Fibroblast of upper back skin (primary cell): ENCODE measurements at regions not wholly inside any gene's neighbourhood (a gene's known extent, or its start where the extent isn't known, plus 50 kb on each side); places are given as distances from the start of the nearest gene placed in this dataset.
A peak's percentile ranks its signal among the peaks of the same experiment; 100 is the strongest.

ENCODE experiments used
- DNase-seq: peaks from one replicate; pipeline ENCODE4 v3.0.0-alpha.2; 2013

- peak; percentile 53 for DNase-seq
Measured at GRCh38 chr20:51092338-51092737, 69.4 kb upstream of the KCNG1 start.

DNA sequence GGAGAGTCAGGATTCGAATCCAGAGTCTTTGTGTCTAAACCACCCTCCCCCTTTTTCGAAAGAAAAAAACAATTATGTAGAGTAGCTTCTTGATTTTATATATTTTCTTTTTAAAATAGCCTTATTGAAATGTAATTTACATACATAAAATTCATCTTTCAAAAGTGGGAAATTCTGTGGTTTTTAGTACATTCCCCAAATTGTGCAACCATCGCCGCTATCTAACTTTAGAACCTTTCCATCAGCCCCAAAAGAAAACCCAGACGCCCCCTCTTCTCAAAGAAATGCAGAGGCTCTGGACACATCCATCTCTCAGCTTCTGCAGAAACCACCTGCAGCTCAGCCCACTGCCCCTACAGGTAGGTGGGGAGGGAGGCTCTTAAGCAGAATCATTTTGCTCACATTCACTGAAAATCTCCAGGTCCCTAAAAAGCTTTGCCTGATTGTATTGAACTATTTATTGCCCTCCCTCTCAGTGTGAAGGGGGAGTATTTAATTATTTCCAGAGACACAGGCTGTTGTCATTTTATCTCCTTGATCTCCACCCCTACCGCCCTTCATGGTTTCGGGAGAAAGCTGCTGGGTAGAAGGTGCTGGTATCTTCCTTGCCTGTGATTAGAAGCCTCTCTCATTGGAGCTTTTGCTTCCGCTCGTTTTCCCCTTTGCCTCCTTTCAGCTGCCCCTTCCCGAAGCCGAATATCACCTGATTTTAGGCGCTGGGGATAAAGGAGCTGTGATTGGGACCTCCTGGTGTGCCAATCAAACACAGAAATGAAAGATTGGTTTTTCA, 68.7 kb upstream of the KCNG1 start:
- peak; percentile 25 for DNase-seq

DNA sequence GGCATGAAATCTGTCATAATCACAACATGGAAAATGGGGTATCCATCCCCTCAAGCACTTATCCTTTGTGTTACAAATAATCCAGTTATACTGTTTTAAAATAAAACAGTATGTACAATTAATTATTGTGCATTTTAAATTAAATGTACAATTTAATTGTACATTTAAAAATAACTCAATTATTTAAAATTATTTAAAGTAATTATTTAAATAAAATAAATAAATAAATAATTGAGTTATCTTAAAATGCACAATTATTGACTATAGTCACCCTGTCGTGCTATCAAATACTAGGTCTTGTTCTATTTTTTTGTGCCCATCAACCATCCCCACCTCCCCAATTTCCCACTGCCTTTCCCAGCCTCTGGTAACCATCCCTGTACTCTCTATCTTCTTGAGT, 66.9 kb upstream of the KCNG1 start:
- no peak for DNase-seq

DNA sequence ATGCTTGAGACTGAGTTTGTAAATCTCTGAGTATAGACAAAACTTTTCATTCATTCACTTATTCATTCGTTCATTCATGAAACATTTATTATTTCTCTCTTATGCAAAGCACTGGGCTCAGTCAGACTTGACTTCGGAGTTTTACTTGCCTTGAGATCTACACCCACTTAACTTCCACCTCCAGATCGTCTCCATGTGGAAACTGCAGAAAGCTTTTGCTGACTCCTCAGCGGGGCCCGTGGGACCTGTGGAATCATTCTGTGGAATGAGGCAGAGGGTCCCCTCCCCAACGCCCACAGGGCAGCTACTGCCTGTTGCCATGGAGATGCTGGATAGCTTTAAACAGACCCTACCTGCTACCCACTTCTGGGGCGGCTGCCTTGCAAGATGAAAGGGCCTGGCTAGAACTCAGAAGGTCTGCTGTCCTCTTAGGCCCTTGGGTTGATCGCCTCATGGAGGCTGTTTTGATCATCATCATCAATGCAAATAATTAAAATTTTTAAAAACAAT, 66.4 kb upstream of the KCNG1 start:
- DNase-seq: no peak

GRCh38 chr20:51087266-51087665, 64.4 kb upstream of the KCNG1 start:
- no peak for DNase-seq

DNA sequence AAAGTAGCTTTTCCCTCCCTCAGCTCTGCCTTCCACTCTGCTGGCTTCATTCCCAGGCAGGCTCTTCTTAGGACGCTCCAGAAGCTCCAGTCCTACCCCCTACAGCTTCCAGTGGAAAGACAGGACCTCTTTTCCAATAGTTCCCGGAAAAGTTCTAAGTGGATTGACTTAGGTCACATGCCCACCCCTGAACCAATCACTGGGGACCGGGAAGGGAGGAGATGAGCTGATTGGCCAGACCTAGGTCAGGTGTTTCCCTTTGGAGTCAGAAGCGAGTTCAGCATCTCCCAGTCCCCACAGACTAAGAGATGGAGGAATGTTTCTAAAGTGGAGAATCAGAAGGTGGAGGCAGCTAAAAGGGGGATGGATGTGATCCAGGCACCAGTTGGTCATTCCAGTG, 62.9 kb upstream of the KCNG1 start:
- DNase-seq: no peak

DNA sequence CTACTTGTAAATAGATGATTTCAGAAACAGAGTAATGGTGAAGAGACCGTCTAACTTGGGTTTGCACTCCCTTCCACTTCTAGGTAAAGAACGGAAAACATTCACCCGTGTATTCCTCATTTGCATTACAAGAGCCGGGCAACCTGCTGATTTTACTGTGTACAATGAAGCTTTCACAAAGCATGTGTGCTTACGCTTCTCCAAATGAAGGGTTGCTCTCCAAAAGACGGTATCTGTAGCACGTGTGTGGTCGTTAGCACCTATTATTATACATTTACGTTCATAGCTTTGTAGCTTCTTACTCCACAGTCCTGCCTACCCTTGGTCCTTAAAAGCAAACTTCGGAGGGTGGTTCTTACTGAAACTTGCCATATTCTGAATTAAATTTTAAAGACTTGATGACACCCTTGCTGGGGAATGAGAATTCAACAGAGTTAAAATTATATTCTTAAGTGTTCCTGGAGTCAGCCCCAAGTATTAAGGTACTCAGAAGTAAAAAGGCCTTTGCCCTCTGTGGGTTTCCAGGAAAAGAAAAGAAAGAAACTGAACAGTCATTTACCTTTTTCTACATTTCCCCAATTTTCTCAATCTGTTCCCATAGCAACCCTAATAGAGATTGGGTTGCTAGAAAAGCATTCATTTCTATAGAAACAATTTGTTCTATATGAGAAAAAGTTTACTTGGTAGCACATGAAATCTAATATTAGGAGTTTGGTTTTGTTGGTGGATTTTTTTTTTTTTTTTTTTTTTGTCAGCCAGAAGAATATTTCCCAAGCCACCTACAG, 61.9 kb upstream of the KCNG1 start:
- no peak for DNase-seq

GRCh38 chr20:51083447-51083846, 60.5 kb upstream of the KCNG1 start:
- DNase-seq: no peak

GRCh38 chr20:51082988-51083387, 60.1 kb upstream of the KCNG1 start:
- no peak for DNase-seq

- DNase-seq: no peak
Measured at GRCh38 chr20:51080516-51080915, 57.6 kb upstream of the KCNG1 start.

GRCh38 chr20:51079488-51079887, 56.6 kb upstream of the KCNG1 start:
- DNase-seq: no peak

DNA sequence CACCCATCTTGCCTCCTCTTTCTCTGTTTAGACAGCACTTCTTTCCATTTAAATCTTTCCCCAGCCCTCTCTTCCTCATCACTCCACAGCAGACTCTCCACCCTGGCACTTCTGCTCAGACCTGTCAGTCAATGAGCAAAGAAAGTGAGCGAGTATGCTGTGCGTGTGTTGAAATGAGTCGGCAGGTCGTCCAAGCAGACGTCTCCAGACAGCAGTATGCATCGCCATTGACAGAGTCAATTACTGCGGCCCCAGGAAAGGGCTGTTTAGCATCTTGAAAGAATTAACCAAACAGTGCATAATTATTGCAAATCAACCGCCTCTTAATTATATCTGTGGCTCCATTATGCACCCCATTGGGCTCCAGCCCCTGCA, 54.8 kb upstream of the KCNG1 start:
- no peak for DNase-seq

DNA sequence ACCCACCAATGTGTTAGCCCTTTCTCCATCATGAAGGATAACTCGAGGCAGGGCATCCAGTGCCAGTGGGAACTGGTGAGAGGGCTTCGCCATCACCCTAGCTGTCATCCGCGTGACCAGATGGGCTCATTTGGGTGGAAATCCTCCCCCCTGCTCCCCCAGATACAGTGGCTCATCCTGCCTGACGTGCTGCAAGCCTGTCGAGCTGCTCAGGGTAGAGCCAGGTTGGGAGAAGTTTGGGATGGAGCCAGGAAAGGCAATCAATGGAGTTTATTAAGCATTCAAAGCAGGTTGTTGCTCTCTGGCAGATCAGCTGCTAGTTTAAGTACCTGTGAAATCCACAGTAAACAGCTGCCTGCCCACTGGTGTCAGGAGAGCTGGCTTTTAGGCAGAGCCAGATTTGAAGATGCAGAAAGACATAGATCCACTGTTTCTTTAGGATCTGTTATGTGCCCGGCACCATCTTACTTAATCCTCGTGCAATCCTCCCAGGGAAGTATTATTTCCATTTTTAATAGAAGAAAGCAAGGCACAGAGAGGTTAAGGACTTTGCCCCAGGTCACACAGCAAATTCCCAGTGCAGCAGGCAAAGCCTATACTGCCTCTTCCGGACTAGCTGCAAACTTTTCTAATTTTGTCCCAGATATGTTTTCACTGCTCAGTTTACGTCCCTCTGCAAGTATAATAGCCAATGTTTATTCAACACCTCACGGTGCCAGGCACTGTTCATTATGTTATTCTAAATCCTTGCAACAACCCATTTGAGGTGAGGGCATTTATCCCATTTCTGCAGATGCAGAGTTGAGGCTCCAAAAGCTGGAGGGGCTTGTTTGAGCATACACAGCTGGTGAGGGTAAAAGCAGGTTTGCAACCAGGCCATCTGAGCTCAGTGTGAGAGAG, 54.1 kb upstream of the KCNG1 start:
- DNase-seq: no peak

DNA sequence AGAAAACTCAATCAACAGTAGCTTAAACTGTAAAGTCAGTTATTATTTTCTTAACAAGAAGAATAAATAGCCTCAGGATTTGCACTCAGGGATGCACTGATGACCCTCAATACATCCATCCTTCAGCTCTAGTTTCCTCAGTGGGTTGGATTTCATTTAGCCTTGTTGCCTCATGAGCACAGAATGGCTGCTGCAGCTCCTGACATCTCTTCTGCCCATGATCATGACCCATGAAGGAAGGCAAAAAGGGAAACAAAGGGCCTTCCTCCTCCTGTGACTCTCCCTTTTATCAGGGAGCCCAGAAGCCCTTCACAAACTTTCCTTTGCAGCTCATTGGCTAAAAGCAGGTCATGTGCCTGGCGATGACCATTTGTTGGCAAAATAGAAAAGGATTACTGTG, 51.2 kb upstream of the KCNG1 start:
- DNase-seq: no peak
